ENCODE measurements at regions not wholly inside any gene's neighbourhood (a gene's known extent, or its start where the extent isn't known, plus 50 kb on each side); places are given as distances from the start of the nearest gene placed in this dataset.

GRCh38 chr20:48463916-48464315 lies 363.9 kb downstream of the PREX1 start:
- DNase-seq (ENCODE audit: low read depth): peak; percentile 13

GRCh38 chr20:48463096-48463720 lies 364.6 kb downstream of the PREX1 start:
- DNase-seq (ENCODE audit: low read depth): no peak

GRCh38 chr20:48461735-48462119 lies 366.1 kb downstream of the PREX1 start:
- DNase-seq (ENCODE audit: low read depth): no peak

- DNase-seq (ENCODE audit: low read depth): no peak
Measured at GRCh38 chr20:48461091-48461734, 366.6 kb downstream of the PREX1 start.

- DNase-seq (ENCODE audit: low read depth): no peak
Measured at GRCh38 chr20:48460681-48461080, 367.1 kb downstream of the PREX1 start.

GRCh38 chr20:48459722-48460395 lies 367.9 kb downstream of the PREX1 start:
- no peak for DNase-seq (ENCODE audit: low read depth)

- DNase-seq (ENCODE audit: low read depth): no peak
Measured at GRCh38 chr20:48458601-48459385, 369.0 kb downstream of the PREX1 start.

GRCh38 chr20:48458003-48458377 lies 369.8 kb downstream of the PREX1 start:
- DNase-seq (ENCODE audit: low read depth): no peak

- no peak for DNase-seq (ENCODE audit: low read depth)
Measured at GRCh38 chr20:48457193-48458002, 370.4 kb downstream of the PREX1 start.

GRCh38 chr20:48456366-48457192 lies 371.2 kb downstream of the PREX1 start:
- DNase-seq (ENCODE audit: low read depth): no peak

- DNase-seq (ENCODE audit: low read depth): no peak
Measured at GRCh38 chr20:48455651-48456365, 372.0 kb downstream of the PREX1 start.

- DNase-seq (ENCODE audit: low read depth): no peak
Measured at GRCh38 chr20:48454671-48455490, 372.9 kb downstream of the PREX1 start.

- DNase-seq (ENCODE audit: low read depth): no peak
Measured at GRCh38 chr20:48453477-48454093, 374.2 kb downstream of the PREX1 start.

GRCh38 chr20:48451401-48451800 lies 376.4 kb downstream of the PREX1 start:
- no peak for DNase-seq (ENCODE audit: low read depth)

GRCh38 chr20:48448666-48449600 lies 378.9 kb downstream of the PREX1 start:
- DNase-seq (ENCODE audit: low read depth): no peak

- DNase-seq (ENCODE audit: low read depth): no peak
Measured at GRCh38 chr20:48447456-48447855, 380.3 kb downstream of the PREX1 start.

GRCh38 chr20:48445827-48446226 lies 382.0 kb downstream of the PREX1 start:
- DNase-seq (ENCODE audit: low read depth): no peak

All from forelimb muscle (tissue), 1 donor.